B cell (primary cell): ENCODE measurements at regions not wholly inside any gene's neighbourhood (a gene's known extent, or its start where the extent isn't known, plus 50 kb on each side); places are given as distances from the start of the nearest gene placed in this dataset.

Source experiments
- ATAC-seq: fragments of 200-7000 bp; cut with Tn5 transposase; one replicate; pipeline ENCODE4 v1.10.0; 2021; ENCODE audit warnings: low read depth, mild to moderate bottlenecking, moderate number of reproducible peaks, moderate library complexity
- CTCF ChIA-PET: fragments of 350-600 bp; sonication (Branson Sonifier 250); formaldehyde crosslinking; loops from one replicate; lab custom pipeline; 2021; ENCODE audit warnings: antibody characterized with exemption, inconsistent platforms; lab: Charles Lee
- POLR2A ChIA-PET: fragments of 350-600 bp; sonication (Branson Sonifier 250); formaldehyde crosslinking; loops from one replicate; lab custom pipeline; 2021; ENCODE audit warnings: antibody characterized with exemption; lab: Charles Lee
- DNase-seq: peaks from one replicate; pipeline ENCODE4 v3.0.0; 2013
- H2AFZ ChIP-seq: 2 replicates; pipeline ENCODE4 v1.6.1; 2012; ENCODE audit warnings: mild to moderate bottlenecking, low read depth, low read length; ENCODE audit not compliant: insufficient read depth, poor library complexity, severe bottlenecking
- H3K27ac ChIP-seq, 2 donors: 1 replicate in 1 of 2; 2 replicates in 1 of 2; pipeline ENCODE4 v1.5.1; 2012 to 2013; ENCODE audit warnings: low read length in 2 of 2, mild to moderate bottlenecking in 2 of 2, moderate library complexity in 1 of 2
- H3K27me3 ChIP-seq, 4 experiments: fragments of 200-600 bp in 1 of 4; sonication (generic) in 1 of 4; replicated peaks in 1 of 4; 1 replicate in 2 of 4; 2 replicates in 2 of 4; pipeline versions ENCODE4 v1.6.1 to v1.7.0; 2013 to 2016; ENCODE audit warnings: low read length in 3 of 4, mild to moderate bottlenecking in 2 of 4, mixed read lengths in 1 of 4, moderate library complexity in 1 of 4; ENCODE audit not compliant: insufficient read depth in 4 of 4, control insufficient read depth in 3 of 4; ENCODE audit errors: control extremely low read depth in 1 of 4
- H3K36me3 ChIP-seq, 2 experiments: replicated peaks in 1 of 2; 1 replicate in 1 of 2; 2 replicates in 1 of 2; pipeline versions ENCODE4 v1.6.1 to v1.7.1; 2013; ENCODE audit warnings: low read length in 1 of 2; ENCODE audit not compliant: insufficient read depth in 2 of 2, control insufficient read depth in 1 of 2; ENCODE audit errors: control extremely low read depth in 1 of 2, extremely low read depth in 1 of 2
- H3K4me1 ChIP-seq, 2 donors: fragments of 200-600 bp in 1 of 2; sonication (generic) in 1 of 2; 1 replicate in 1 of 2; 2 replicates in 1 of 2; pipeline versions ENCODE4 v1.5.1 to v1.6.1; 2013 to 2017; ENCODE audit warnings: low read length in 2 of 2; ENCODE audit not compliant: control insufficient read depth in 2 of 2, insufficient read depth in 2 of 2
- H3K4me2 ChIP-seq: replicated peaks from 2 replicates; pipeline ENCODE3; 2012; ENCODE audit warnings: mild to moderate bottlenecking, low read depth, low read length; ENCODE audit not compliant: poor library complexity, severe bottlenecking
- H3K4me3 ChIP-seq, 5 experiments: fragments of 200-600 bp in 1 of 5; sonication (generic) in 1 of 5; 1 replicate in 3 of 5; 2 replicates in 2 of 5; pipeline versions ENCODE4 v1.5.1 to v1.7.0; 2011 to 2016; ENCODE audit warnings: low read length in 4 of 5, mild to moderate bottlenecking in 4 of 5, low read depth in 2 of 5, control low read depth in 1 of 5, moderate library complexity in 1 of 5; ENCODE audit not compliant: insufficient read depth in 1 of 5; ENCODE audit errors: control extremely low read depth in 1 of 5, extremely low read depth in 1 of 5
- H3K79me2 ChIP-seq: fragments of 200-600 bp; sonication (generic); one replicate; pipeline ENCODE4 v1.6.0; 2016; ENCODE audit warnings: low read length; ENCODE audit not compliant: control insufficient read depth, insufficient read depth
- H3K9ac ChIP-seq: fragments of 200-600 bp; sonication (generic); 2 replicates; pipeline ENCODE4 v1.6.1; 2017; ENCODE audit warnings: mild to moderate bottlenecking, low read length, moderate library complexity
- H3K9me3 ChIP-seq, 3 donors: one replicate each; pipeline versions ENCODE4 v1.6.1 to v1.7.1; 2013; ENCODE audit warnings: low read length in 2 of 3; ENCODE audit not compliant: control insufficient read depth in 2 of 3, insufficient read depth in 1 of 3; ENCODE audit errors: control extremely low read depth in 1 of 3
- H4K20me1 ChIP-seq: 2 replicates; pipeline ENCODE4 v1.6.0; 2012; ENCODE audit warnings: mild to moderate bottlenecking, low read length; ENCODE audit not compliant: insufficient read depth, control insufficient read depth, poor library complexity, severe bottlenecking
- H3K27ac Mint-ChIP-seq: one replicate; pipeline ENCODE4 v1.8.0; 2021; ENCODE audit warnings: mixed read lengths
- H3K27me3 Mint-ChIP-seq: one replicate; pipeline ENCODE4 v1.8.0; 2021; ENCODE audit warnings: mixed read lengths
- H3K4me1 Mint-ChIP-seq: one replicate; pipeline ENCODE4 v1.8.0; 2021; ENCODE audit warnings: mixed read lengths
- H3K4me3 Mint-ChIP-seq: one replicate; pipeline ENCODE4 v1.8.0; 2021; ENCODE audit warnings: mixed read lengths
- H3K9me3 Mint-ChIP-seq: one replicate; pipeline ENCODE4 v1.8.0; 2022; ENCODE audit warnings: mixed read lengths; ENCODE audit not compliant: insufficient read depth
- EZH2 ChIP-seq: IDR thresholded peaks from 2 replicates; pipeline ENCODE4 v1.6.1; 2012; ENCODE audit warnings: borderline replicate concordance, low read depth, mild to moderate bottlenecking, moderate library complexity, low read length; ENCODE audit not compliant: insufficient read depth, poor library complexity, severe bottlenecking
- WGBS: methylation state at CpG from one replicate; pipeline ENCODE4 v1.1.5; 2013; ENCODE audit warnings: missing lambda C conversion rate; ENCODE audit not compliant: insufficient coverage; 5-methylcytosine and 5-hydroxymethylcytosine counted together
- intact Hi-C: fragments of 100-400 bp; cut with micrococcal nuclease; formaldehyde crosslinking; loops from one replicate; pipeline ENCODE4 v1.10.0; 2022
- TF ChIP-seq, protein P1 (sequence below): fragments of 200-600 bp; IDR thresholded peaks from one replicate; pipeline ENCODE4 v1.8.0; 2022; ENCODE audit warnings: antibody characterized with exemption, mild to moderate bottlenecking

DNA sequence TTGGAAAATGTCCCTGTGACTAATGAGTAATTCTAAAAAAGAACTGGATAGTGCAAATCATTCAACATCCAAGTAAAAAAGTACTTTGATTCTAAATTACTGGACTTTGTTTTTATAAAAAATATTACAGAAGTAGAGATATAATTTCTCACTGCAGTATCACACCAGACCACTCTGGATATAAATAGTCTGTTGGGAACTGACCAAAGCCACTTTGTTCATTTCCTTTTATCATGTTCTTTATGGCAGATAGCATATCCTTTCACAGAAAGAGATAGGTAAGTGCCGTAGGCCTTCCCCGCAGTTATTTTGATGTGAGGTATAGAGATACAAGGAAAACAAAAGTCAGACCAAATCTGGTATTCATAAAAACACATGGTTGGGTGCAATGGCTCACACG lies 827.4 kb upstream of the GRAMD2B start:
- ChIA-PET POLR2A (no interaction called here), CTCF (no interaction called here)
- Histone ChIP-seq H3K9me3 (no peaks in the 10 kb centered on the region), H3K4me2 (no peak overlapping the region), H4K20me1 (no peaks in the 10 kb centered on the region), H2AFZ (no peak overlapping the region), H3K27me3 (no peaks in the 10 kb centered on the region), H3K27ac (no peak overlapping the region), H3K36me3 (no peaks in the 10 kb centered on the region), H3K4me3 (no peak overlapping the region), H3K9ac (no peak overlapping the region), H3K79me2 (no peaks in the 10 kb centered on the region), H3K4me1 (no peaks in the 10 kb centered on the region)
- no peak for ATAC-seq
- Mint-ChIP-seq H3K27ac (no peak overlapping the region), H3K27me3 (no peaks in the 10 kb centered on the region), H3K4me1 (peaks cover 4% of the 10 kb centered on the region), H3K4me3 (no peak overlapping the region), H3K9me3 (no peaks in the 10 kb centered on the region)
- intact Hi-C loops = no loop called here
- TF ChIP-seq EZH2 = no peak
- TF ChIP-seq, protein P1, sequence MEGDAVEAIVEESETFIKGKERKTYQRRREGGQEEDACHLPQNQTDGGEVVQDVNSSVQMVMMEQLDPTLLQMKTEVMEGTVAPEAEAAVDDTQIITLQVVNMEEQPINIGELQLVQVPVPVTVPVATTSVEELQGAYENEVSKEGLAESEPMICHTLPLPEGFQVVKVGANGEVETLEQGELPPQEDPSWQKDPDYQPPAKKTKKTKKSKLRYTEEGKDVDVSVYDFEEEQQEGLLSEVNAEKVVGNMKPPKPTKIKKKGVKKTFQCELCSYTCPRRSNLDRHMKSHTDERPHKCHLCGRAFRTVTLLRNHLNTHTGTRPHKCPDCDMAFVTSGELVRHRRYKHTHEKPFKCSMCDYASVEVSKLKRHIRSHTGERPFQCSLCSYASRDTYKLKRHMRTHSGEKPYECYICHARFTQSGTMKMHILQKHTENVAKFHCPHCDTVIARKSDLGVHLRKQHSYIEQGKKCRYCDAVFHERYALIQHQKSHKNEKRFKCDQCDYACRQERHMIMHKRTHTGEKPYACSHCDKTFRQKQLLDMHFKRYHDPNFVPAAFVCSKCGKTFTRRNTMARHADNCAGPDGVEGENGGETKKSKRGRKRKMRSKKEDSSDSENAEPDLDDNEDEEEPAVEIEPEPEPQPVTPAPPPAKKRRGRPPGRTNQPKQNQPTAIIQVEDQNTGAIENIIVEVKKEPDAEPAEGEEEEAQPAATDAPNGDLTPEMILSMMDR = no peak
- WGBS = 100% methylated on average over 1 of the region's 3 CpGs
- DNase-seq = no peak

DNA sequence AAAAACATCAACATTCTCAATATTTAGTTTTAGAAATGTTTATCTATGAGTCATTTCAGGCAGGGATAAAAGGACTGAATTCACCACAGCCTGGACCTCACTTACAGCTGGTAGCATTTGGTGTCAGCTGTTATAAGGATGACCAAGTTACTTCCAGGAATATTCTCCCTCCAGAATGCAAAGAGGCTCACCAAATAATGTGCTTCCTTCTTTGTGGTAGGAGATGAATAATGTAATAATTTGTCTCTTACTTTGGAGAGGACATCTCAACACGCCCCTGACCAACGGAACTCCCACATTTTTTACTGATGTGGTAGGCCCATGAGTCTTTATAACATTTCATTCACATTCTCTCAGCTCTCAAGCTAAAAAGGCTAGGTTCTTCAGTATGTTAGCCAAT lies 825.9 kb upstream of the GRAMD2B start:
- ChIA-PET CTCF (no interaction called here), POLR2A (no interaction called here)
- Histone ChIP-seq H2AFZ (no peak overlapping the region), H3K79me2 (no peaks in the 10 kb centered on the region), H3K4me2 (no peak overlapping the region), H4K20me1 (no peaks in the 10 kb centered on the region), H3K36me3 (no peaks in the 10 kb centered on the region), H3K9me3 (no peaks in the 10 kb centered on the region), H3K27ac (no peak overlapping the region), H3K4me1 (no peaks in the 10 kb centered on the region), H3K9ac (no peak overlapping the region), H3K4me3 (no peak overlapping the region), H3K27me3 (no peaks in the 10 kb centered on the region)
- Mint-ChIP-seq H3K9me3 (no peaks in the 10 kb centered on the region), H3K27ac (no peak overlapping the region), H3K4me1 (peaks cover 4% of the 10 kb centered on the region), H3K4me3 (no peak overlapping the region), H3K27me3 (no peaks in the 10 kb centered on the region)
- DNase-seq (no peak), ATAC-seq (no peak)
- intact Hi-C loops = no loop called here
- WGBS = no CpG with 5 or more reads among the region's 2 CpGs
- no peak for TF ChIP-seq EZH2
- TF ChIP-seq, protein P1 = no peak
